Ovary (tissue), 3 donors: ENCODE measurements at regions not wholly inside any gene's neighbourhood (a gene's known extent, or its start where the extent isn't known, plus 50 kb on each side); places are given as distances from the start of the nearest gene placed in this dataset.

Experiments used
- CTCF ChIP-seq, 3 donors: fragments of 450-650 bp in 2 of 3; fragments of 200-600 bp in 1 of 3; IDR thresholded peaks; one replicate each; pipeline versions ENCODE4 v1.5.1 to v1.8.0; 2016 to 2022; ENCODE audit warnings: antibody characterized with exemption in 3 of 3, mild to moderate bottlenecking in 1 of 3
- EP300 ChIP-seq: sonication (generic); formaldehyde crosslinking; IDR thresholded peaks from one replicate; pipeline ENCODE4 v1.6.1; 2017; ENCODE audit warnings: antibody characterized with exemption
- POLR2A ChIP-seq: fragments of 450-650 bp; IDR thresholded peaks from one replicate; pipeline ENCODE4 v1.6.1; 2017; ENCODE audit warnings: antibody characterized with exemption, mild to moderate bottlenecking, moderate library complexity
- donor health status: DM: no; HTN: no; CAD: no.

GRCh38 chrX:139298437-139298836 lies 232.1 kb upstream of the F9 start:
- TF ChIP-seq CTCF (IDR thresholded peaks at IDR 0.05) (no peak), POLR2A (no peak), EP300 (no peak)
